ENCODE measurements at regions not wholly inside any gene's neighbourhood (a gene's known extent, or its start where the extent isn't known, plus 50 kb on each side); places are given as distances from the start of the nearest gene placed in this dataset.

- intact Hi-C loops (cut with DNase I): no loop called here
- Histone ChIP-seq H3K9me3 (ENCODE audit: control insufficient read depth in 2 of 3, insufficient read depth in 1 of 3, low read length in 3 of 3) (no peaks in the 10 kb centered on the region), H3K36me3 (ENCODE audit: control insufficient read depth in 2 of 3, insufficient read depth in 3 of 3, low read length in 3 of 3) (no peaks in the 10 kb centered on the region), H3K27me3 (ENCODE audit: control insufficient read depth, insufficient read depth, low read length) (no peaks in the 10 kb centered on the region), H3K9ac (ENCODE audit: low read length in 3 of 3) (no peak overlapping the region), H3K4me3 (ENCODE audit: low read length in 3 of 3) (no peak overlapping the region), H3K4me1 (ENCODE audit: control insufficient read depth in 2 of 3, insufficient read depth in 2 of 3, low read depth in 1 of 3, low read length in 3 of 3) (no peaks in the 10 kb centered on the region), H3K27ac (ENCODE audit: low read depth in 2 of 2, low read length in 2 of 2) (no peak overlapping the region)
- TF ChIP-seq CTCF (IDR thresholded peaks at IDR 0.05; ENCODE audit: borderline replicate concordance, extremely low read depth, insufficient read depth): no peak
- no peak for DNase-seq
- FAIRE-seq: no peak
Observed at GRCh38 chr11:116454951-116455350, 317.8 kb downstream of the BUD13 start.

- H3K36me3 ChIP-seq (ENCODE audit: control insufficient read depth in 2 of 3, insufficient read depth in 3 of 3, low read length in 3 of 3): no peaks in the 10 kb centered on the region
- intact Hi-C loops (cut with DNase I): no loop called here
- TF ChIP-seq CTCF (IDR thresholded peaks at IDR 0.05; ENCODE audit: borderline replicate concordance, extremely low read depth, insufficient read depth): peak; percentile 77
- no peak overlapping the region for H3K4me3 ChIP-seq (ENCODE audit: low read length in 3 of 3)
- no peak overlapping the region for H3K27ac ChIP-seq (ENCODE audit: low read depth in 2 of 2, low read length in 2 of 2)
- H3K9me3 ChIP-seq (ENCODE audit: control insufficient read depth in 2 of 3, insufficient read depth in 1 of 3, low read length in 3 of 3): no peaks in the 10 kb centered on the region
- no peaks in the 10 kb centered on the region for H3K4me1 ChIP-seq (ENCODE audit: control insufficient read depth in 2 of 3, insufficient read depth in 2 of 3, low read depth in 1 of 3, low read length in 3 of 3)
- FAIRE-seq: no peak
- H3K9ac ChIP-seq (ENCODE audit: low read length in 3 of 3): no peak overlapping the region
- no peaks in the 10 kb centered on the region for H3K27me3 ChIP-seq (ENCODE audit: control insufficient read depth, insufficient read depth, low read length)
- DNase-seq: peak in 4 of 5 donors; percentile 65 to 81 (median 70)
Observed at GRCh38 chr11:116454020-116454645, 318.7 kb downstream of the BUD13 start.

GRCh38 chr11:116452461-116452860, 320.3 kb downstream of the BUD13 start:
- no peak overlapping the region for H3K9ac ChIP-seq (ENCODE audit: low read length in 3 of 3)
- DNase-seq (no peak), FAIRE-seq (no peak)
- H3K36me3 ChIP-seq (ENCODE audit: control insufficient read depth in 2 of 3, insufficient read depth in 3 of 3, low read length in 3 of 3): no peaks in the 10 kb centered on the region
- no peak for TF ChIP-seq CTCF (IDR thresholded peaks at IDR 0.05; ENCODE audit: borderline replicate concordance, extremely low read depth, insufficient read depth)
- H3K4me3 ChIP-seq (ENCODE audit: low read length in 3 of 3): no peak overlapping the region
- no peaks in the 10 kb centered on the region for H3K27me3 ChIP-seq (ENCODE audit: control insufficient read depth, insufficient read depth, low read length)
- H3K27ac ChIP-seq (ENCODE audit: low read depth in 2 of 2, low read length in 2 of 2): no peak overlapping the region
- no peaks in the 10 kb centered on the region for H3K9me3 ChIP-seq (ENCODE audit: control insufficient read depth in 2 of 3, insufficient read depth in 1 of 3, low read length in 3 of 3)
- intact Hi-C loops (cut with DNase I): no loop called here
- no peaks in the 10 kb centered on the region for H3K4me1 ChIP-seq (ENCODE audit: control insufficient read depth in 2 of 3, insufficient read depth in 2 of 3, low read depth in 1 of 3, low read length in 3 of 3)

- no peak for TF ChIP-seq CTCF (IDR thresholded peaks at IDR 0.05; ENCODE audit: borderline replicate concordance, extremely low read depth, insufficient read depth)
- DNase-seq (no peak), FAIRE-seq (no peak)
- no peaks in the 10 kb centered on the region for H3K27me3 ChIP-seq (ENCODE audit: control insufficient read depth, insufficient read depth, low read length)
- H3K9ac ChIP-seq (ENCODE audit: low read length in 3 of 3): no peak overlapping the region
- no peak overlapping the region for H3K27ac ChIP-seq (ENCODE audit: low read depth in 2 of 2, low read length in 2 of 2)
- H3K9me3 ChIP-seq (ENCODE audit: control insufficient read depth in 2 of 3, insufficient read depth in 1 of 3, low read length in 3 of 3): no peaks in the 10 kb centered on the region
- H3K4me1 ChIP-seq (ENCODE audit: control insufficient read depth in 2 of 3, insufficient read depth in 2 of 3, low read depth in 1 of 3, low read length in 3 of 3): no peaks in the 10 kb centered on the region
- H3K4me3 ChIP-seq (ENCODE audit: low read length in 3 of 3): no peak overlapping the region
- intact Hi-C loops (cut with DNase I): no loop called here
- no peaks in the 10 kb centered on the region for H3K36me3 ChIP-seq (ENCODE audit: control insufficient read depth in 2 of 3, insufficient read depth in 3 of 3, low read length in 3 of 3)
Observed at GRCh38 chr11:116449522-116449921, 323.3 kb downstream of the BUD13 start.
